ENCODE measurements at regions not wholly inside any gene's neighbourhood (a gene's known extent, or its start where the extent isn't known, plus 50 kb on each side); places are given as distances from the start of the nearest gene placed in this dataset.
"Not testable (repeated sequence)": the region's sequence is repeated elsewhere in the genome, so short reads cannot be mapped to it uniquely, and the experiment has no call there.

- no peak for DNase-seq
These were observed 343.7 kb upstream of the SOX9 start for GRCh38 chr17:71777048-71777640.

GRCh38 chr17:71779482-71779881, 341.3 kb upstream of the SOX9 start:
- no peak for DNase-seq

DNA sequence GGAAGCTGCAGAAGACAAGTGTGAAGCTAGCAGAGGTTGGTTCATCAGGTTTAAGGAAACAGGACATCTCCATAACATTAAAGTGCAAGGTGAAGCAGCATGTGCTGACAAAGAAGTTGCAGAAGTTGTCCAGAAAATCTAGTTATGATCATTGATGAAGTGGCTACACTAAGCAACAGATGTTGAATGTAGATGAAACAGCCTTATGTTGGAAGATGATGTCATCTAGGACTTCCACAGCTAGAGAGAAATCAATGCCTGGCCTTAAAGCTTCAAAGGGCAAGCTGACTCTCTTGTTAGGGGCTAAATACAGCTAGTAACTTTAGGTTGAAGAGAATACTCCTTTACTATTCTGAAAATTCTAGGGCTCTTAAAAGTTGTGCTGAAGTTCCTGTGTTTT, 340.2 kb upstream of the SOX9 start:
- DNase-seq, result no peak

DNA sequence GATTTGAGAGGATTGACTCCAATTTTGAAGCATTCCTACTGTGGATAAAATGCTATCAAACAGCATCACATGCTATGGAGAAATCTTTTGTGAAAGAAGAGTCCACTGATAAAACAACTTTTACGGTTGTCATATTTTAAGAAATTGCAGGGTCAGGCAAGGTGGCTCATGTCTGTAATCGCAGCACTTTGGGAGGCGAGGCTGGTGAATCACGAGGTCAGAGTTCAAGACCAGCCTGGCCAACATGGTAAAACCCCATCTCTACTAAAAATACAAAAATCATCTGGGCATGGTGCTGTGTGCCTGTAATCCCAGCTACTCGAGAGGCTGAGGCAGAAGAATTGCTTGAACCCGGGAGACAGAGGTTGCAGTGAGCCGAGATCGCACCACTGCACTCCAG, 338.8 kb upstream of the SOX9 start:
- not testable (repeated sequence) for DNase-seq

- no peak for DNase-seq
These were observed 330.0 kb upstream of the SOX9 start for GRCh38 chr17:71790791-71791190.

GRCh38 chr17:71791311-71791710, 329.5 kb upstream of the SOX9 start:
- DNase-seq, result no peak

GRCh38 chr17:71792966-71793365, 327.9 kb upstream of the SOX9 start:
- no peak for DNase-seq

GRCh38 chr17:71793518-71793917, 327.3 kb upstream of the SOX9 start:
- DNase-seq, result no peak

DNA sequence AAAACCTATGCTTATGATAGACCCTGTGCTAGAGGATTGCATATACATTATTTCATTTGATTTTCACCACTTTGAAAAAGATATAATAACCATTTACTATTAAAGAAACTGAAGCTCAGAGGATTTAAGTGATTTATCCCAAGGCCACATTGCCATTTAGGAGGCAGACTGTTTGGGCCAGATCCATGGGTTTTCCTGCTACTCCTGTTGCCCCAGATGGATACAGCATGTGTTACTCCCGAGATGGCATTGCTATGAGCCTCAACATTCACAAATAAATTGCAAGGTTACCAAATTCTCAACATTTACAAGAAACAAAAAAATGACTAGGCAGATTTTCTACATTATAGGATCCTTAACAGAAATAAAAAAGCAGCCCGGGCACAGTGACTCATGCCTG, 322.1 kb upstream of the SOX9 start:
- DNase-seq, result no peak

DNA sequence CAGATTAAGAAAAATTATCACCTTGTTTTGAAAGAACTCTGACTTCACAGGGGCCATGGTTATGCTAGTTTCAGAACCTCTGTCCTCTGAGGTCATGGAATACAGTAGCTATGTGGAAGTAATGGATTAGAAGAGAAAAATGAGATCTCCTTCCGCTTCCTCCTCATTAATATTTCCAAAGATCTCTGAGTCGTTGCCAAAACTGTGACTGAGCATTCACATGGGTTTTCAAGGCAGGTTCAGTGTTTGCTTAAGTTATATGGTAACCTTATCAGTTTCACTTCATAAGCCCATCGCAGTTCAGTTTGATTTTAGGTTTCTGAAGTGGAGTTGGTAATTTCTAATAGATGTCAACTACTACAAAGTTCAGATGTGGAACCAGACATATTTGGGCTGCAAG, 321.2 kb upstream of the SOX9 start:
- DNase-seq, result no peak

DNA sequence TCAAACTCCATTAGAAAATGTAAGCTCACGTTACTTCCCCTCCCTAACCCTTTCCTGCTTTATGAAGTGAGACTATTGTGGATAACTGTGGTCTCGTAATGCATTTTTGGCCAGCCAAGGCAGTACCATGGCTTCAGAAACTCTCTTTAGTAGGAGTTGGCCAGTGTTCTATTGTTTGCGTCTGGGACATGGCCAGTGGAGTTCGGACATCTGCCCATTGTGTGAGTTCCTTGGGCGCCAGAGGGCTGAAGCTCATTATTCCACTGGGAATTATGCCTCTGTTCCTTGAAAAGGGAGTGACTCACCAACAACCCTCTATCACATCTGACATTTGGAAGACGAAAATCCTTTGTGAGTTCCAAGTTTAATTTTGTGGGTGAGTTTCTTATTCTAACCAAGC, 319.5 kb upstream of the SOX9 start:
- DNase-seq, result no peak

- DNase-seq, result no peak
These were observed 318.2 kb upstream of the SOX9 start for GRCh38 chr17:71802663-71803062.

DNA sequence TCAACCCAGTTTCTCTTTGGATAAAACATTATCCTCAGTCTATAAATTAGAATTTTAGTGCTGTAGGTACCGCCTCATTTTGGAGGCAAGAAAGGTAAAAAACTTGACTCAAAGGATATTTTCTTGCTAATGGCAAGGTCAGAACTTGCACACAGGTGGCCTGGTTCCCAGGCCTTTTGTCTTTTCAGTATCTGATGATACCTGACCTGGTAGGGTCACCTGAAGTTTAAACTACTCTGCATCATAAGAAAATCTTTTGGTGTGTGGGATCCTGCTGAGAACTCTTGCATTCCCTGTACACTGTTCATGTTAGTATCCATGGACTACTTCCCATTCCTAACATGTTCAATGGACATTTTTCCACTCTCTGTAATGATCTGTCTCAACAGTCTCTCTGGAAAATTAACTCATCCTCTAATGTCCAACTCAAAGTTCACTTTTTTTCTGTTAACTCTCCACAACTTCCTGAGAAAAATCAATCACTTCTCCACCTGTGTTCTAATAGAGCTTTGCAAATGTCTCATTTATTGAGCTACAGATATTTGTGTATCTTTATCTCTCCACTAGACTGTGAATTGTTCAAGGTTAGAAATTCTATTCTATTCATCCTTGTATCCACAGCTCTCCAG, 317.1 kb upstream of the SOX9 start:
- no peak for DNase-seq

GRCh38 chr17:71809537-71809936, 311.3 kb upstream of the SOX9 start:
- no peak for DNase-seq

DNA sequence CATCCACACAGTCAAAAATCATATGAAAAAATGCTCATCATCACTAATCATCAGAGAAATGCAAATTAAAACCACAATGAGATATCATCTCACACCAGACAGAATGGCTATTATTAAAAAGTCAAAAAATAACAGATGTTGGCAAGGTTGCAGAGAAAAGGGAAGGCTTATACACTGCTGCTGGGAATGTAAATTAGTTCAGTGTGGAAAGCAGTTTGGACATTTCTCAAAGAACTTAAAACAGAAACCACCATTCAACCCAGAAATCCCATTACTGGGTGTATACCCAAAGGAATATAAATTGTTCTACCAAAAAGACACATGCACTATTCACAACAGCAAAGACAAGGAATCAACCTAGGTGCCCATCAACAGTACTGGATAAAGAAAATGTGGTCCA, 307.0 kb upstream of the SOX9 start:
- not testable (repeated sequence) for DNase-seq

DNA sequence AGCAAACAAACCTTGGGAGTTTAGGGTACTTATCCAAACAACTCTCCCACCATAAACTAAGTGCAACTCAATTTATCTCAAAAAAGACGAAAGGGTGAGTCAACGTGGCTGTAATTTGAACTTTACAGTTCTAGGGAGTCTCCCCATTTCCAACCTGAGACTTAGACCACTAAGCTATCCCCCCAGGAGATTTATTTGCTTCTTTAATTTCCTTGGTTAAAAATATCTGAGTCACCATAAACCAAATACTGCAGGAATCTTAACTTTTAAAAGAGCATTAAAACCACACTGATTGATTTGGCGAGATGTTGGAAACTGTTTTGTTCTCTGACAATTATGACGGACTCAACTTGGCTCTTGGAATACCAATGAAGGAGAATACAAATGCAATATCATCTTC, 299.3 kb upstream of the SOX9 start:
- no peak for DNase-seq

DNA sequence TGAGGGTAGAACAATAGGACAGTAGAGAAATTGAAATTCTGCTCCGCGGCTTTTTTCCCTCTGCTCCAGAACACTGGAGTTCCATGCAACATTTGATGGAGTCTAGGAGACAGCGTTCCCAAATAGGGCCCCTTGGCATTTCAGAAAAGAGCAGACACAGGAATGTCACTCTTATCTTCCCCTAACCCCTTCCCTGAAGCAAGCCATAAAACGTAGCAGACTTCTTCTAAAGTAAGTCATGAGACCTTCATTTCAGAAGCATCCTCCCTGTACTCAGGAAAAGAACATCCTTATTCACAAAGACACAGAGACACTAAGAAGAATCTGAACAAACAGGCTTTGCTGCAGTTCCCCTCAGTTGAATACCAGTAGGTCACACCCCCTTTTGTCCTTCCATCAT, 296.1 kb upstream of the SOX9 start:
- no peak for DNase-seq

- DNase-seq, result no peak
These were observed 295.1 kb upstream of the SOX9 start for GRCh38 chr17:71825687-71826086.

GRCh38 chr17:71828182-71828596, 292.6 kb upstream of the SOX9 start:
- DNase-seq, result peak; percentile 49

DNA sequence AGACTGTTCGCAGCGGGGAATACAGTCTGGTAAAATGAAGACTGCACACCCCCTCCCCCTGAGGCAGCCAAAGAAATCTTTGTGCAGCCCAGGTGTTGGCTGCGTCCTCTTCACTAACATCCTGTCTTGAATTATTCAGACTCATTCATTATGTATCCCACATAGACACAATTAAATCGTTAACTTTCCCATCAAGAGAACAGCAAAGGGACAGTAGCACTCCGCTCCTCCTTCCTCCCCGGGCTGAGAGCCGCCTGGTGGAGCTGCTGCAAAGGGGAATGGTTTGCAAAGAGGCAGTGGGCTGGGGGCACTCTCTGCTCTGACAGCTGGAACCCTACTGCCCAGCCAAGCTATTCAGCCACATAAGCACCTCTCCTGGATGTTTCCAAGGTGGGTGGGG, 290.0 kb upstream of the SOX9 start:
- no peak for DNase-seq

- no peak for DNase-seq
These were observed 277.8 kb upstream of the SOX9 start for GRCh38 chr17:71842986-71843385.

GRCh38 chr17:71845337-71845736, 275.5 kb upstream of the SOX9 start:
- no peak for DNase-seq

GRCh38 chr17:71846561-71847110, 274.2 kb upstream of the SOX9 start:
- peak; percentile 29 for DNase-seq

GRCh38 chr17:71849783-71850768, 270.7 kb upstream of the SOX9 start:
- no peak for DNase-seq
